Hepatocyte (in vitro differentiated cells): ENCODE measurements at regions not wholly inside any gene's neighbourhood (a gene's known extent, or its start where the extent isn't known, plus 50 kb on each side); places are given as distances from the start of the nearest gene placed in this dataset.

Experiments
- DNase-seq: peaks from one replicate; pipeline ENCODE4 v3.0.0-alpha.2; 2016; ENCODE audit warnings: low spot score
- H2AFZ ChIP-seq: fragments of 200-600 bp; sonication (generic); 2 replicates; pipeline ENCODE4 v1.6.0; 2016; ENCODE audit warnings: antibody characterized with exemption, mild to moderate bottlenecking
- H3K27ac ChIP-seq: fragments of 200-600 bp; sonication (generic); 2 replicates; pipeline ENCODE4 v1.5.1; 2016; ENCODE audit warnings: mild to moderate bottlenecking
- H3K27me3 ChIP-seq: fragments of 200-600 bp; sonication (generic); 2 replicates; pipeline ENCODE4 v1.6.1; 2016
- H3K36me3 ChIP-seq: fragments of 200-600 bp; sonication (generic); replicated peaks from 2 replicates; pipeline ENCODE4 v1.5.1; 2016; ENCODE audit warnings: low read depth; ENCODE audit not compliant: insufficient read depth
- H3K4me1 ChIP-seq: fragments of 200-600 bp; sonication (generic); 2 replicates; pipeline ENCODE4 v1.5.1; 2016; ENCODE audit warnings: mild to moderate bottlenecking, moderate library complexity; ENCODE audit not compliant: insufficient read depth
- H3K4me2 ChIP-seq: fragments of 200-600 bp; sonication (generic); 2 replicates; pipeline ENCODE4 v1.6.0; 2016
- H3K4me3 ChIP-seq: fragments of 200-600 bp; sonication (generic); 2 replicates; pipeline ENCODE4 v1.5.1; 2016; ENCODE audit warnings: mild to moderate bottlenecking
- H3K79me2 ChIP-seq: fragments of 200-600 bp; sonication (generic); 2 replicates; pipeline ENCODE4 v1.6.0; 2017; ENCODE audit warnings: mild to moderate bottlenecking
- H3K9me2 ChIP-seq: fragments of 200-600 bp; sonication (generic); replicated peaks from 2 replicates; pipeline ENCODE4 v1.6.0; 2017; ENCODE audit warnings: mild to moderate bottlenecking; ENCODE audit not compliant: insufficient read depth
- H3K9me3 ChIP-seq: fragments of 200-600 bp; sonication (generic); 2 replicates; pipeline ENCODE4 v1.5.1; 2016; ENCODE audit warnings: low read depth, mild to moderate bottlenecking
- H4K20me1 ChIP-seq: fragments of 200-600 bp; sonication (generic); 2 replicates; pipeline ENCODE4 v1.6.0; 2016; ENCODE audit warnings: mild to moderate bottlenecking; ENCODE audit not compliant: insufficient read depth, poor library complexity, severe bottlenecking
- CTCF ChIP-seq: fragments of 200-600 bp; sonication (generic); IDR thresholded peaks from 2 replicates; pipeline ENCODE4 v1.5.1; 2016; ENCODE audit warnings: antibody characterized with exemption, mild to moderate bottlenecking; ENCODE audit not compliant: poor library complexity
- EZH2 ChIP-seq: fragments of 200-600 bp; sonication (generic); IDR thresholded peaks from 2 replicates; pipeline ENCODE4 v1.6.1; 2016; ENCODE audit warnings: antibody characterized with exemption, mild to moderate bottlenecking, borderline replicate concordance
- EZH2phosphoT487 ChIP-seq: fragments of 200-600 bp; sonication (generic); IDR thresholded peaks from one replicate; pipeline ENCODE4 v1.6.1; 2018; ENCODE audit warnings: antibody characterized with exemption, mild to moderate bottlenecking, low read depth, moderate library complexity; ENCODE audit not compliant: unreplicated experiment, severe bottlenecking
- WGBS: methylation state at CpG from one replicate; pipeline ENCODE4 v1.1.6; 2016; ENCODE audit warnings: low lambda C conversion rate; ENCODE audit errors: missing lambda C conversion rate; 5-methylcytosine and 5-hydroxymethylcytosine counted together

- Histone ChIP-seq H3K79me2 (no peaks in the 10 kb centered on the region), H4K20me1 (no peaks in the 10 kb centered on the region), H3K9me2 (no peaks in the 10 kb centered on the region), H3K4me1 (no peaks in the 10 kb centered on the region), H3K36me3 (no peaks in the 10 kb centered on the region), H3K27me3 (no peaks in the 10 kb centered on the region), H3K4me3 (no peak overlapping the region), H2AFZ (no peak overlapping the region), H3K9me3 (no peaks in the 10 kb centered on the region), H3K27ac (no peak overlapping the region), H3K4me2 (no peak overlapping the region)
- TF ChIP-seq CTCF (no peak), EZH2phosphoT487 (no peak), EZH2 (no peak)
- no peak for DNase-seq
- 91% methylated on average over 2 of the region's 2 CpGs for WGBS
Observed at GRCh38 chrX:46382595-46382994, 162.6 kb downstream of the ZNF674 start.

- H3K4me1 ChIP-seq = no peaks in the 10 kb centered on the region
- no peaks in the 10 kb centered on the region for H3K9me3 ChIP-seq
- no peak overlapping the region for H3K4me3 ChIP-seq
- H3K27ac ChIP-seq = no peak overlapping the region
- H3K9me2 ChIP-seq = no peaks in the 10 kb centered on the region
- peak; percentile 27 for TF ChIP-seq CTCF
- TF ChIP-seq EZH2phosphoT487 = no peak
- no peaks in the 10 kb centered on the region for H3K36me3 ChIP-seq
- no peak overlapping the region for H3K4me2 ChIP-seq
- no peaks in the 10 kb centered on the region for H3K79me2 ChIP-seq
- H3K27me3 ChIP-seq = no peaks in the 10 kb centered on the region
- no peak overlapping the region for H2AFZ ChIP-seq
- DNase-seq = peak; percentile 13
- no peaks in the 10 kb centered on the region for H4K20me1 ChIP-seq
- 69% methylated on average over 2 of the region's 2 CpGs for WGBS
Observed at GRCh38 chrX:46381630-46382029, 163.6 kb downstream of the ZNF674 start.

GRCh38 chrX:46380148-46380752, 165.0 kb downstream of the ZNF674 start:
- no peak for DNase-seq
- H3K9me2 ChIP-seq = no peaks in the 10 kb centered on the region
- no peaks in the 10 kb centered on the region for H3K27me3 ChIP-seq
- no peaks in the 10 kb centered on the region for H3K4me1 ChIP-seq
- H3K4me2 ChIP-seq = no peak overlapping the region
- TF ChIP-seq EZH2 (no peak), EZH2phosphoT487 (no peak), CTCF (no peak)
- no peaks in the 10 kb centered on the region for H4K20me1 ChIP-seq
- 66% methylated on average over 3 of the region's 3 CpGs for WGBS
- no peaks in the 10 kb centered on the region for H3K79me2 ChIP-seq
- H2AFZ ChIP-seq = no peak overlapping the region
- H3K36me3 ChIP-seq = no peaks in the 10 kb centered on the region
- no peak overlapping the region for H3K27ac ChIP-seq
- H3K4me3 ChIP-seq = no peak overlapping the region
- H3K9me3 ChIP-seq = no peaks in the 10 kb centered on the region
